Lower leg skin (tissue), 3 donors: ENCODE measurements at regions not wholly inside any gene's neighbourhood (a gene's known extent, or its start where the extent isn't known, plus 50 kb on each side); places are given as distances from the start of the nearest gene placed in this dataset.

Experiments
- POLR2A ChIP-seq, 2 donors: fragments of 450-650 bp; IDR thresholded peaks; one replicate each; pipeline ENCODE4 v1.6.1; 2016 to 2017; ENCODE audit warnings: antibody characterized with exemption in 2 of 2, mild to moderate bottlenecking in 1 of 2, moderate library complexity in 1 of 2
- TF ChIP-seq, protein P1 (sequence below), 3 donors: fragments of 450-650 bp; IDR thresholded peaks; one replicate each; pipeline ENCODE4 v1.5.1; 2016; ENCODE audit warnings: antibody characterized with exemption in 3 of 3, mild to moderate bottlenecking in 3 of 3, moderate library complexity in 2 of 3

DNA sequence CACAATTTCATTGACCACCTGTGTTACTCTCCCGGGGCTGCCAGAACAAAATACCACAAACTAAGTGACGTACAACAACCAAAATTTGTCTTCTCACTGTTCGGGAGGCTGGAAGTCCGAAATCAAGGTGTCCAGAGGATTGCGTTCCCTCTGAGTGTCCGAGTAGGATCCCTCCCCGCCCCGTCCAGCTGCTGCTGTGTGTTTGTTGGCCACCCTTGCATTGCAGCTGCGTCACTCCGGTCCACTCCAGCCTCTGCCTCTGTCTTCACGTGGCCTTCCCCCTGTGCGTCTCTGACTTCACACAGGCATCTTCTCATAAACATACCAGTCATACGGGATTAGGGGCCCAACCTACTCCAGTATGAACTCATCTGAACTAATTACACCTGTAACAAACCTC lies 251.8 kb upstream of the SMIM21 start:
- TF ChIP-seq, protein P1, sequence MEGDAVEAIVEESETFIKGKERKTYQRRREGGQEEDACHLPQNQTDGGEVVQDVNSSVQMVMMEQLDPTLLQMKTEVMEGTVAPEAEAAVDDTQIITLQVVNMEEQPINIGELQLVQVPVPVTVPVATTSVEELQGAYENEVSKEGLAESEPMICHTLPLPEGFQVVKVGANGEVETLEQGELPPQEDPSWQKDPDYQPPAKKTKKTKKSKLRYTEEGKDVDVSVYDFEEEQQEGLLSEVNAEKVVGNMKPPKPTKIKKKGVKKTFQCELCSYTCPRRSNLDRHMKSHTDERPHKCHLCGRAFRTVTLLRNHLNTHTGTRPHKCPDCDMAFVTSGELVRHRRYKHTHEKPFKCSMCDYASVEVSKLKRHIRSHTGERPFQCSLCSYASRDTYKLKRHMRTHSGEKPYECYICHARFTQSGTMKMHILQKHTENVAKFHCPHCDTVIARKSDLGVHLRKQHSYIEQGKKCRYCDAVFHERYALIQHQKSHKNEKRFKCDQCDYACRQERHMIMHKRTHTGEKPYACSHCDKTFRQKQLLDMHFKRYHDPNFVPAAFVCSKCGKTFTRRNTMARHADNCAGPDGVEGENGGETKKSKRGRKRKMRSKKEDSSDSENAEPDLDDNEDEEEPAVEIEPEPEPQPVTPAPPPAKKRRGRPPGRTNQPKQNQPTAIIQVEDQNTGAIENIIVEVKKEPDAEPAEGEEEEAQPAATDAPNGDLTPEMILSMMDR (IDR thresholded peaks at IDR 0.05) = no peak
- TF ChIP-seq POLR2A (IDR thresholded peaks at IDR 0.05) = no peak
